Stimulated activated CD8-positive, alpha-beta memory T cell treated with anti-CD3 and anti-CD28 coated beads, Interleukin-15, amount 100 ng/mL, for 4 hours (primary cell): ENCODE measurements at regions not wholly inside any gene's neighbourhood (a gene's known extent, or its start where the extent isn't known, plus 50 kb on each side); places are given as distances from the start of the nearest gene placed in this dataset.
"Not testable (repeated sequence)": the region's sequence is repeated elsewhere in the genome, so short reads cannot be mapped to it uniquely, and the experiment has no call there.

ENCODE experiments used
- DNase-seq, 2 donors: peaks; one replicate each; pipeline ENCODE4 v3.0.0-alpha.2; 2020; ENCODE audit warnings: low read depth in 2 of 2

DNA sequence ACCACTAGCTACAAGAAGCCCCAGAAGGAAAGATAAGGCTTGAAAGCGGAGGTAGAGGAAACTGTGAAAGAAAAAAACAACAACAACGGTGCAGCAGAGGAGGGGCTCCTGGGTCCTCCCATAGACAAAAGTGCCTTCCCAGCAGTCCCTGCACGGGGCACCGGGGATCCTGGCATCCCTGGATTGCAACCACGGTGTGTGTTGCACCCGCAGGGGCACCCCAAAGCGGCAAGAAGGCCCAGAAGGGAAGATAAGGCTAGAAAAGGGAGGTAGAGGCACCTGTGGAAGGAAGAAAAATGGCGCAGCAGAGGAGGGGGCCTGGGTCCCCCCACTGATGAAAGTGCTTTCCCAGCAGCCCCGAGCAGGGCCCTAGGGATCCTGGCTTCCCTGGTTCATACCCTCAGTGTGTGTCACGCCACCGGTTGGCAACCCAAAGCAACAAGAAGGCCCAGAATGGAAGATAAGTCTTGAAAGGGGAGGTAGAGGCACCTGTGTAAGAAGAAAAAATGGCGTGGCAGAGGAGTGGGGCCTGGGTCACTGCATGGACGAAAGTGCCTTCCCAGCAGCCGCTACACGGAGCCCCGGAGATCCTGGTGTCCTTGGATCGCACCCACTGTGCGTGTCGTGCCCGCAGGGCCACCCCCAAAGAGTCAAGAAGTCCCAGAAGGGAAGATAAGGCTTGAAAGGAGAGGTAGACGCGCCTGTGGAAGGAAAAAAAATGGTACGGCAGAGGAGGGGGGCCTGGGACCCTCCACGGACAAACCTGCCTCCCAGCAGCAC lies 281.0 kb downstream of the ALG10 start:
- DNase-seq: no peak

DNA sequence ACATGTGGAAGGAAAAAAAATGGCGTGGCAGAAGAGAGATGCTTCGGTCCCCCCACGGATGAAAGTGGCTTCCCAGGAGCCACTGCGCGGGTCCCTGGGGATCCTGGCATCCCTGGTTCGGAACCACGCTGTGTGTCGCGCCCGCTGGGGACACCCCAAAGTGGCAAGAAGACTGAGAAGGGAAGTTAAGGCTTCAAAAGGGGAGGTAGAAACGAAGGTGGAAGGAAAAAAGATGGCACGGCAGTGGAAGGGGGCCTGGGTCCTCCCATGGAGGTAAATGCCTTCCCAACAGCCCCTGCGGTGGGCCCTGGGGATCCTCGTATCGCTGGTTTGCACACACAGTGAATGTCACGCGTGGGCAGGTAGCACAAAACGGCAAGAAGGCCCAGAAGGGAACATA lies 281.7 kb downstream of the ALG10 start:
- no peak for DNase-seq

DNA sequence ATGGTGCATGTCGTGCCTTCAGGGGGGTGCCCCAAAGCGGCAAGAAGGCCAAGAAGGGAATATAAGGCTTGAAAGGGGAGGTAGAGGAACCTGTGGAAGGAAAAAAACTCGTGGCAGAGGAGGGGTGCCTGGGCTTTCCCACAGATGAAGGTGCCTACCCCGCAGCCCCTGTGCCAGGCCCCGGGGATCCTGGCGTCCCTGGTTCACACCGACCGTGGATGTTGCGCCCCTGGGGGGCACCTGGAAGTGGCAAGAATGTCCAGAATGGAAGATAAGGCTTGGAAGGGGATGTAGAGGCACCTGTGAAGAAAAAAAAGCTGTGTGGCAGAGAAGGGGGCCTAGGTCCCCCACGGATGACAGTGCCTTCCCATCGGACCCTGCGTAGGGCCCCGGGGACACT lies 282.2 kb downstream of the ALG10 start:
- no peak for DNase-seq

DNA sequence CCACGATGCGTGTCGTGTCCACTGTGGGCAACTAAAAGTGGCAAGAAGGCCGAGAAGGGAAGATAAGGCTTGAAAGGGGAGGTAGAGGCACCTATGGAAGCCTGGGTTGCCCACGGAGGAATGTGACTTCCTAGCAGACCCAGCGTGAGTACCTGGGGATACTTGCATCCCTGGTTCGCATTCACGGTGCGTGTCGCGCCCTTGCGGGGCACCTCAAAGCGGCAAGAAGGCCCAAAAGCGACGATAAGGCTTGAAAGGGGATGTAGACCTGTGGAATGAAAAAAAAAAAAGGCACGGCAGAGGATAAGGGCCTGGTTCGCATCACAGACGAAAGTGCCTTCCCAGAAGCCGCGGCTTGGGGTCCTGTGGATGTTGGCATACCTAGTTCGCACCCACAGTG lies 282.9 kb downstream of the ALG10 start:
- DNase-seq: no peak

DNA sequence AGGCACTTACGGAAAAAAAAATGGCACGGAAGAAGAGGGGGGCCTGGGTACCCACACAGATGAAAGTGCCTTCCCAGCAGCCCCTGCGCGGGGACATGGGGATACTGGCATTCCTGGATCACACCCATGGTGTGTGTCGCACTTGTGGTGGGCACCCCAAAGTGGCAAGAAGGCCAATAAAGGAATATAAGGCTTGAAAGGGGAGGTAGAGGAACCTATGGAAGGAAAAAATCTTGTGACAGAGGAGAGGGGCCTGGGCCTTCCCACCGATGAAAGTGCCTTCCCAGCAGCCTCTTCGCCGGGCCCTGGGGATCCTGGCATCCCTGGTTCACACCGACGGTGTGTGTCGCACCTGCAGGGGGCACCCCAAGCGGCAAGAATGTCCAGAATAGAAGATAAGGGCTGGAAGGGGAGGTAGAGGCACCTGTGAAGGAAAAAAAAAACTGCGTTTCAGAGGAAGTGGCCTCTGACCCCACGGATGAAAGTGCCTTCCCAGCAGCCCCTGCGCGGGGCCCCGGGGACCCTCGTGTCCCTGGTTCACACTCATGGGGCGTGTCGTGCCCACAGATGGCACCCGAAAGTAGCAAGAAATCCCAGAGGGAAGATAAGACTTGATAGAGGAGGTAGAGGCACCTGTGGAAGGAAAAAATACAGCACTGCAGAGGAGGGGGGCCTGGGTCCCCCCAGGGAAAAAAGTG lies 284.0 kb downstream of the ALG10 start:
- DNase-seq: no peak

DNA sequence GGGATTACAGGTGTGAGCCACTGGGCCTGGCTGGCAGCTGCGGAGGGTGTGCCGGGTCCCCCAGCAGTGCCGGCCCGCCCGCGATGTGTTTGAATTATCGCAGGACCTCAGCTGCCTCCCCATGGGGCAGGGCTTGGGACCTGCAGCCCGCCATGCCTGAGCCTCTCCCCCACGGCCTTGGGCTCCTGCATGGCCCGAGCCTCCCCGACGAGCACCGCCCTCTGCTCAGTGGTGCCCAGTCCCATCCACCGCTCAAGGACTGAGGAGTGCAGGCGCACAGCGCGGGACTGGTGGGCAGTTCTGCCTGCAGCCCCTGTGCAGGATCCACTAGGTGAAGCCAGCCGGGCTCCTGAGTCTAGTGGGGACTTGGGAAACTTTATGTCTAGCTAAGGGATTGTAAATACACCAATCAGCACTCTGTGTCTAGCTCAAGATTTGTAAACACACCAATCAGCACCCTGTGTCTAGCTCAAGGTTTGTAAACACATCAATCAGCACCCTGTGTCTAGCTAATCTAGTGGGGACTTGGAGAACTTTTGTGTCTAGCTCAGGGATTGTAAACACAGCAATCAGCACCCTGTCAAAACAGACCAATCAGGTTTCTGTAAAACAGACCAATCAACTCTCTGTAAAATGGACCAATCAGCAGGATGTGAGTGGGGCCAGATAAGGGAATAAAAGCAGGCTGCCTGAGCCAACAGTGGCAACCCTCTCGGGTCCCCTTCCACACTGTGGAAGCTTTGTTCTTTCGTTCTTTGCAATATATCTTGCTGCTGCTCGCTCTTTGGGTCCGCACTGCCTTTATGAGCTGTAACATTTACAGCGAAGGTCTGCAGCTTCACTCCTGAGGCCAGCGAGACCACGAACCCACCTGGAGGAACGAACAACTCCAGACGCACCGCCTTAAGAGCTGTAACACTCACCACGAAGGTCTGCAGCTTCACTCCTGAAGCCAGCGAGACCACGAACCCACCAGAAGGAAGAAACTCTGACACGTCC lies 287.8 kb downstream of the ALG10 start:
- DNase-seq: not testable (repeated sequence)

DNA sequence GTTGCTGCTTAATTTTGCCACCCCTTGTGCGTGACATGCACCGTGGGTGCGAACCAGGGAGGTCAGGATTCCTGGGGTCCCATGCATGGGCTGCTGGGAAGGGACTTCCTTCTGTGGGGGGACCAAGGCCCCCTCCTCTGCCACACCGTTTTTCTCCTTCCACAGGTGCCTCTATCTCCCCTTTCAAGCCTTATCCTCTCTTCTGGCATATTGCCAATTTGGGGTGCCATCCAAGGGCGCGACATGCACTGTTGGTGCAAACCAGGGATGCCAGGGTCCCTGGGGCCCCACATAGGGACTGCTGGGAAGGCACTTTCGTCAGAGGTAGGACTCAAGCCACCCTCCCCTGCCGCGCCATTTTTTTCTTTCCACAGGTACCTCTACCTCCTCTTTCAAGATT lies 289.0 kb downstream of the ALG10 start:
- DNase-seq: no peak

DNA sequence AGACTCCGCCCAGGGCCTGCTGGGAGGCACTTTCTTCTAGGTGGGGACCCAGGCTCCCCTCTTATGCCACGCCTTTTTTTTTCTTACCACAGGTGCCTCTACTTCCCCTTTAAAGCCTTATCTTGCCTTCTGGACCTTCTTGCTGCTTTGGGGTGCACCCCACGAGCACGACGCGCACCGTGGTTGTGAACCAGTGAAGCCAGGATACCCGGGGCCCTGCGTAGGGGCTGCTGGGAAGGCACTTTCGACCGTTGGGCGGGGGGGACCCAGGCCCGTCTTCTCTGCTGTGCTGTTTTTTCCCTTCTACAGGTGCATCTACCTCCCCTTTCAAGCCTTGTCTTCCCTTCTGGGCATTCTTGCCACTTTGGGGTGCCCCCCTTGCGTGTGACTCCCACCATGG lies 305.4 kb downstream of the ALG10 start:
- no peak for DNase-seq

DNA sequence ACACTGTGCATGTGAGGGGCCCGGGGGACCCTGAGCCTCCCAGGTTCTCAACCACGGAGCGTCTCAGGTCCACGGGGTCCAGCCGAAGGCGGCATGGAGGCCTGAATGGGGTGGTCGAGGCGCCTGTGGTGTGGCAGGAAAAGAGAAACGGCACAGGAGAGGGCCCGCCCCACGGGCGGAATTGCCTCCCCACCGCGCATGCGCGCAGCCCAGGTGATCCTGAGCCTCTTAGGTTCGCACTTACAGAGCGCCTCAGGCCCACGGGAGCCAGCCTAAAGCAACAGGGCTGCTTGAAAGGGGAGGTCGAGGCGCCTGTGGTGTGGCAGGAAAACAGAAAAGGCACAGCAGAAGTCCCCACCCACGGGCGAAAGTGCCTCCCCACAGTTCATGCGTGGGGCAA lies 311.0 kb downstream of the ALG10 start:
- DNase-seq: no peak

DNA sequence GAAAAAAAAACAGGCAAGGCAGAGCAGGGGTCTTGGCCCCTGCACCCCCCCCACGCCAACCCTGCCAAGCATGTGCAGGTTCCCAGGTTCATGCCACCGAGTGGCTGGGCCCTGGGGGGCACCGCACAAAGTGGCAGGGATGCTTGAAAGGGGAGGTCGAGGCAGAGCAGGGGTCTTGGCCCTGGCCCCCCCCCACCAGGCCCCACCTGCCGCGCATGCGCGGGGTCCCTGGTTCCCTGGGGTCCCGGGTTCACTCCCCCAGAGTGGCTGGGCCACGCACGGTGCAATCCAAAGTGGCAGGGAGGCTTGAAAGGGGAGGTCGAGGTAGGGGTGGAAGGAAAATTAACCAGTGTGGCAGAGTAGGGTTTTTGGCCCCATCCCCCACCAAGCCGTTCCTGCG lies 312.2 kb downstream of the ALG10 start:
- no peak for DNase-seq

DNA sequence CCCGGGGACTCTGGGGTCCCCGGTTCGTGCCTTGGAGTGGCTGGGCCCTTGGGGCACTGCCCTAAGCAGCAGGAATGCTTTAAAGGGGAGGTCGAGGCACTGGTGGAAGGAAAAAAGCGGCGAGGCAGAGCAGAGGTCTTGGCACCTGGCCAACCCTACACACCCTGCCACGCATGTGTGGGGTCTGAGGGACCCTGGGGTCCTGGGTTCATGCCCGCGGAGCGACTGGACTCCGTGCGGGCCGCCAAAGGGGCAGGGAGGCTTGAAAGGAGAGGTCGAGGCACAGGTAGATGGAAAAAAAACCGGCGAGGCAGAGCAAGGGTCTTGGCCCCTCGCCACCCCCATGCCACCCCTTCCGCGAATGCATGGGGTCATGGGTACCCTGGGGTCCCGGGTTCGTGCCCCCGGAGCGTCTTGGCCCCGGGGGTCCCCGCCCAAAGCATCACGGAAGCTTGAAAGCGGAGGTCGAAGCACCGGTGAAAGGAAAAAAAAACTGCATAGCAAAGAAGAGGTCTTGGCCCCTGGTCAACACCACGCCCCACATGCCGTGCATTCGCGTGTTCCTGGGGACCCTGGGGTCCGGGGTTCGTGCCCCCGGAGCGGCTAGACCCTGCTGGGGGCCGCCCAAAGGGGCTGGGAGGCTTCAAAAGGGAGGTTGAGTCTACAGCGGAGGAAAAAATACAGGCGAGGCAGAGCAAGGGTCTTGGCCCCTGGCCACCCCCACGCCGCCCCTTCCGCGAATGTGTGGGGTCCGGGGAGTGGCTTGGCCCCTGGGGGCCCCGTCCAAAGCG lies 312.9 kb downstream of the ALG10 start:
- no peak for DNase-seq

DNA sequence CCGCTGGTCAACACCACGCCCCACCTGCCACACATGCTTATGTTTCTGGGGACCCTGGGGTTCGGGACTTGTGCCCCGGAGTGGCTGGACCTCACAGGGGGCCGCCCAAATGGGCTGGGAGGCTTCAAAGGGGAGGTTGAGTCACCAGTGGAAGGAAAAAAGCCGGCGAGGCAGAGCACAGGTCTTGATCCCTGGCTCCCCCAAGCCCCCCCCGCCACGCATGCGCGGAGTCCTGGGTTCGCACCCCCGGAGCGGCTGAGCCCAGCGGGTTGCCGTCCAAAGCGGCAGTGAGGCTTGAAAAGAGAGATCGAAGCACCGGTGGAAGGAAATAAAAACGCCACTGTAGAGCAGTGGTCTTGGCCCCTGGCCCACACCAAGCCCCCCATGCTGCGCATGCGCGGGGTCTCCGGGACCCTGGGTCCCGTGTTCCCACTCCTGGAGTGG lies 313.5 kb downstream of the ALG10 start:
- no peak for DNase-seq

DNA sequence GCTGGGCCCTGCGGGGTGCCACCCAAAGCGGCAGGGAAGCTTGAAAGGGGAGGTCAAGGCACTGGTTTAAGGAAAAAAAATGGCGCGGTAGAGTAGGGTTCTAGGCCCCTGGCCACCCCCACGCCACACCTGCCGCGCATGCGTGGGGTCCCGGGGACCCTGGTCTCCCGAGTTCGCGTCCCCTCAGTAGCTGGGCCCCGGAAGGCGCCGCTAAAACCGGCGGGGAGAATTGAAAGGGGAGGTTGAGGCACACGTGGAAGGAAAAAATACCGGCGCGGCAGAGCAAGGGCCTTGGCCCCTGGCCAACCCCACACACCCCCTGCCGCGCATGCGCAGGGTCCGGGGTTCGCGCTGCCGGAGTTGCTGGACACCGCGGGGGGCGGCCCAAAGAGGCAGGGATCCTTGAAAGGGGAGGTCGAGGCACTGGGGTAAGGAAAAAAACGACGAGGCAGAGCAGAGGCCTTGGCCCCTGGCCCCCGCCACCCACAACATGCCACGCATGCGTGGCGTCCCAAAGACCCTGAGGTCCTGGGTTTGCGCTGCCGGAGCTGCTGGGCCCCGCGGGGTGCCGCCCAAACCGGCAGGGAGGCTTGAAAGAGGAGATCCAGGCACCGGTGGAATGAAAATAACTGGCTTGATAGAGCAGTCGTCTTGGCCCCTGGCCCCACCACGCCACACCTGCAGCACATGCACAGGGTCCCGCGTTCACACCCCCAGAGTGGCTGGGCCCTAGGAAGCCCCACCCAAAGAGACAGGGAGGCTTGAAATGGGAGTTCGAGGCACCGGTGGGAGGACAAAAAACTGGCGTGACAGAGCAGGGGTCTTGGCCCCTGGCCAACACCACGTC lies 314.5 kb downstream of the ALG10 start:
- no peak for DNase-seq

DNA sequence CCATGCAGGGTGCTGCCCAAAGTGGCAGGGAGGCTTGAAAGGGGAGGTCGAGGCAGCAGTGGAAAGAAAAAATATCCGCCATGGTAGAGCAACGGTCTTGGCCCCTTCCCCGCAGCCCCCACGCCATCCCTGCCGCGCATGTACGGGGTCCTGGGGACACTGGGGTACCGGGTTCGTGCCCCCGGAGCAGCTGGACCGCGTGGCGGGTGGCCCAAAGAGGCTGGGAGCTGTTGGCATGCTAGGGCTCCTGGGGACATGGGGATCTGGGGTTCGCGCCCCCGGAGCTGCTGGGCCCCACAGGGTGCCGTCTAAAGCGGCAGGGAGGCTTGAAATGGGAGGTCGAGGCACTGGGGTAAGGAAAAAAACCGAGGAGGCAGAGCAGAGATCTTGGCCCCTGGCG lies 316.5 kb downstream of the ALG10 start:
- DNase-seq: no peak

DNA sequence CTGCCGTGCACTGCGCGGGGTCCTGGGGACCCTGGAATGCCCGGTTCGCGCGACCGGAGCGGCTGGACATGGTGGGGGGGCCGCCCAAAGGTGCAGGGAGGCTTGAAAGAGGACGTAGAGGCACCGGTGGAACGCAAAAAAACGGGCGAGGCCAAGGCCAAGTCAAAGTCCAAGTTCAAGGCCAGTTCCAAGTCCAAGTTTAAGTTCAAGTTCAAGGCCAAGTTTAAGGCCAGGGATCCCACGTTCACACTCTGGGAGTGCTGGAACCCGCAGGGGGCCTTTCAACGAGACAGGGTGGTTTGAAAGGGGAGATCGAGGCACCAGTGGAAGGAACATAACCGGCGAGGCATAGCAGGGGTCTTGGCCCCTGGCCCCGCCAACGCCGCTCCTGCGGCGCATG lies 317.6 kb downstream of the ALG10 start:
- DNase-seq: no peak

DNA sequence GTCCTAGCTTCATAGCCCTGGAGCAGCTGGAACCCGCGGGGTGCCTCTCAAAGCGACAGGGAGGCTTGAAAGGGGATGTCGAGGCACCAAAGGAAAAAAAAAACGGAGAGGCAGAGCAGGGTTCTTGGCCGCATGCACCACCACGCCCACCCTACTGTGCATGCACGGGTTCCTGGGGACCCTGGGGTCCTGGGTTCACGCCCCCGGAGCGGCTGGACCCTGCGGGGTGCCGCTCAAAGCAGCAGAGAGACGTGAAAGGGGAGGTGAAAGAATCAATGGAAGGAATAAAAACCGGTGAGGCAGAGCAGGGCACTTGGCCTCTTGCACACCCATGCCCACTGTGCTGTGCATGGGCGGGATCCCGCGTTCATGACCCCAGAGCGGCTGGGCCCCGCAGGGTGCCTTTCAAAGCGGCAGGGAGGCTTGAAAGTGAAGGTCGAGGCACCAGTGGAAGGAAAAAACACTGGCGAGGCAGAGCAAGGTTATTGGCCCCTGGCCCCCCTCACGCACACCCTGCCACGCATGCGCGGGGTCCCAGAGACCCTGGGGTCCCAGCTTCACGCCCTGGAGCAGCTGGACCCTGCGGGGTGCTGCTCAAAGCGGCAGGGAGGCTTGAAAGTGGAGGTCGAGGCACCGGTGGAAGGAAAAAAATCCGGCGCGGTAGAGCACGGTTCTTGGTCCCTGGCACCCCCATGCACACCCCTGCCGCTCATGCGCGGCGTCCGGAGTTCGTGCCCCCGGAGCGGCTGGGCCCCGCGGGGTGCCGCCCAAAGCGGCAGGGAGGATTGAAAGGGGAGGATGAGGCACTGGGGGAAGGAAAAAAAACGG lies 318.5 kb downstream of the ALG10 start:
- no peak for DNase-seq

DNA sequence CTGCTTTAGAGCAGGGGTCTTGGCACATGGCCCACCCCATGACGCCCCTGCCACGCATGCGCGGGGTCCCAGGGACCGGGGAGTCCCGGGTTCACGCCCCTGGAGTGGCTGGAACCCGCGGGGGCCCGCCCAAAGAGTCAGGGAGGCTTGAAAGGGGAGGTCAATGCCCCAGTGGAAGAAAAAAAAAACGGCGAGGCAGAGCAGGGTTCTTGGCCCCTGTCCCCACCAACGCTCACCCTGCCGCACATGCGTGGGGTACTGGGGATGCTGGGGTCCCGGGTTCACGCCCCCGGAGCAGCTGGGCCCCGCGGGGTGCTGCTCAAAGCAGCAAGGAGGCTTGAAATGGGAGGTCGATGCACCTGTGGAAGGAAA lies 319.1 kb downstream of the ALG10 start:
- DNase-seq: no peak

DNA sequence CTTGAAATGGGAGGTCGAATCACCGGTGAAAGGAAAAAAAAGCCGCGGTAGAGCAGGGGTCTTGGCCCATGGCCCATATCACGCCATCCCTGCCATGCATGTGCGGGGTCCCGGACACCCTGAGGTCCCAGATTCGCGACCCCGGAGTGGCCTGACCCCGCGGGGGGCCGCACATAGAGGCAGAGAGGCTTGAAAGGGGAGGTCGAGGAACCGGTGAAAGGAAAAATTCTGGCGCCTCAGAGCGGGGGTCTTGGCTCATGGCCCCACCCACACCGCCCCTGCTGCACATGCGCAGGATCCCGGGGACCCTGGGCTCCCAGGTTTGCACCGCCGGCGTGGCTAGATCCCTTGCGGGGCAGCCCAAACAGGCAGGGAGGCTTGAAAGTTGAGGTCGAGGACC lies 319.8 kb downstream of the ALG10 start:
- no peak for DNase-seq

DNA sequence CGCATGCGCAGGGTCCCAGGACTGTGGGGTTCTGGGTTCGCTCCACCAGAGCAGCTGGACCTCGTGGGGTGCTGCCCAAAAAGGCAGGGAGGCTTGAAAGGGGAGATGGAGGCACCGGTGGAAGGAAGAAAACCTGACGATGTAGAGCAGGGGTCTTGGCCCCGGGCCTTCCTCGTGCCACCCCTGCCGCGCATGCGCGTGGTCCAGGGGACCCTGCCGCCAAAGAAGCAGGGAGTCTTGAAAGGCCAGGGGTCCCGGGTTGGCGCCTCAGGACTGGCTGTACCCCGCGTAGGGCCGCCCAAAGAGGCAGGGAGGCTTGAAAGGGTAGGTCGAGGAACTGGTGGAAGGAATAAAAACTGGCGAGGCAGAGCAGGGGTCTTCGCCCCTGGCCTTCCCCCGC lies 321.0 kb downstream of the ALG10 start:
- no peak for DNase-seq

DNA sequence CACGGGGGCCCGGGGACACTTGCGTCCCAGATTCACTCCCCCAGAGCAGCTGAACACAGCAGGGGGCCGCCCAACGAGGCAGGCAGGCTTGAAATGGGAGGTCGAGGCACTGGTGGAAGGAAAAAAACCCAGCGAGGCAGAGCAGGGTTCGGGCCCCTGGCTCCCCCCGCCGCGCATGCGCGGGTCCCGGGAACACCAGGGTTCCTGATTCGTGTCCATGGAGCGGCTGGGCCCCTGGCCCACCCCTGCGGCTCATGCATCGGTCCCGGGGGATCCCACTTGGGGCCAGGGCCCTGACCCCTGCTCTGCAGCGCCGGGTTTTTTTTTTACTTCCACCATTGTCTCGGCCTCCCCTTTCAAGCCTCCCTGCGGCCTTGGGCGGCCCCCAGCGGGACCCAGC lies 321.5 kb downstream of the ALG10 start:
- no peak for DNase-seq
